HEK293 (cell line): ENCODE measurements at regions not wholly inside any gene's neighbourhood (a gene's known extent, or its start where the extent isn't known, plus 50 kb on each side); places are given as distances from the start of the nearest gene placed in this dataset.
"Not testable (repeated sequence)": the region's sequence is repeated elsewhere in the genome, so short reads cannot be mapped to it uniquely, and the experiment has no call there.

Experiments
- CTCF ChIA-PET: fragments of 350-600 bp; formaldehyde crosslinking; extraction: SDS; loops from one replicate; lab custom pipeline; 2021; ENCODE audit warnings: antibody characterized with exemption; lab: Yijun Ruan, JAX
- POLR2A ChIA-PET: fragments of 300-600 bp; formaldehyde crosslinking; extraction: SDS; loops from one replicate; lab custom pipeline; 2020; ENCODE audit warnings: antibody characterized with exemption, inconsistent platforms; lab: Yijun Ruan, JAX
- H3K27ac ChIP-seq: fragments of 200-500 bp; sonication (Bioruptor generic); 2 replicates; pipeline ENCODE4 v1.5.1; 2014; ENCODE audit warnings: low read depth, low read length, control low read depth, inconsistent platforms; ENCODE audit errors: extremely low read depth
- H3K36me3 ChIP-seq, 2 experiments: fragments of 200-500 bp in 1 of 2; sonication (Bioruptor generic) in 1 of 2; 1 replicate in 1 of 2; 2 replicates in 1 of 2; pipeline ENCODE4 v1.5.1; 2014 to 2017; ENCODE audit warnings: inconsistent platforms in 2 of 2, low read length in 2 of 2; ENCODE audit not compliant: control insufficient read depth in 2 of 2, insufficient read depth in 1 of 2
- H3K4me1 ChIP-seq: fragments of 200-500 bp; sonication (Bioruptor generic); 2 replicates; pipeline ENCODE4 v1.5.1; 2014; ENCODE audit warnings: mild to moderate bottlenecking, low read length, inconsistent platforms; ENCODE audit not compliant: control insufficient read depth, insufficient read depth
- H3K4me3 ChIP-seq: 2 replicates; pipeline ENCODE4 v1.5.1; 2011; ENCODE audit warnings: low read depth, mild to moderate bottlenecking, control low read depth, low read length, moderate library complexity
- H3K9me3 ChIP-seq: fragments of 200-500 bp; sonication (Bioruptor generic); 2 replicates; pipeline ENCODE4 v1.5.1; 2014; ENCODE audit warnings: low read depth, low read length, inconsistent platforms; ENCODE audit not compliant: control insufficient read depth, insufficient read depth
- BCL11A ChIP-seq: fragments of 450-650 bp; formaldehyde crosslinking; IDR thresholded peaks from 2 replicates; pipeline ENCODE4 v1.5.1; 2016; ENCODE audit warnings: low read depth, missing biosample characterization, missing genetic modification characterization
- BCL11B ChIP-seq: fragments of 450-650 bp; formaldehyde crosslinking; IDR thresholded peaks from 2 replicates; pipeline ENCODE4 v1.5.1; 2016; ENCODE audit warnings: low read depth, missing biosample characterization, missing genetic modification characterization
- GLI4 ChIP-seq: fragments of 450-650 bp; formaldehyde crosslinking; IDR thresholded peaks from 2 replicates; pipeline ENCODE4 v1.5.1; 2016; ENCODE audit warnings: missing biosample characterization, missing genetic modification characterization
- HOXA7 ChIP-seq: sonication (generic); formaldehyde crosslinking; IDR thresholded peaks from 2 replicates; pipeline ENCODE4 v1.8.1; 2022; ENCODE audit warnings: missing genetic modification reagents, borderline replicate concordance
- IKZF3 ChIP-seq: fragments of 450-650 bp; IDR thresholded peaks from 2 replicates; pipeline ENCODE4 v1.5.0; 2018; ENCODE audit warnings: missing biosample characterization, mild to moderate bottlenecking, missing genetic modification characterization, moderate library complexity
- MEIS1 ChIP-seq: sonication (generic); formaldehyde crosslinking; IDR thresholded peaks from 2 replicates; pipeline ENCODE4 v1.8.1; 2022; ENCODE audit warnings: missing genetic modification reagents, mild to moderate bottlenecking, borderline replicate concordance
- MZF1 ChIP-seq: fragments of 450-650 bp; formaldehyde crosslinking; IDR thresholded peaks from 2 replicates; pipeline ENCODE4 v1.5.1; 2017; ENCODE audit warnings: missing biosample characterization, missing genetic modification characterization, borderline replicate concordance
- PRDM1 ChIP-seq: fragments of 450-650 bp; formaldehyde crosslinking; IDR thresholded peaks from 2 replicates; pipeline ENCODE4; 2016; ENCODE audit warnings: missing biosample characterization, missing genetic modification characterization
- SALL2 ChIP-seq: fragments of 450-650 bp; formaldehyde crosslinking; IDR thresholded peaks from 2 replicates; pipeline ENCODE4 v1.5.0; 2017; ENCODE audit warnings: missing biosample characterization, mild to moderate bottlenecking, missing genetic modification characterization, borderline replicate concordance
- YY1 ChIP-seq: fragments of 450-650 bp; formaldehyde crosslinking; IDR thresholded peaks from 2 replicates; pipeline ENCODE4 v1.5.1; 2018; ENCODE audit warnings: missing biosample characterization, missing genetic modification characterization
- ZFP69B ChIP-seq: fragments of 450-650 bp; formaldehyde crosslinking; IDR thresholded peaks from 2 replicates; pipeline ENCODE4 v1.5.1; 2016; ENCODE audit warnings: missing biosample characterization, missing genetic modification characterization
- ZNF112 ChIP-seq: fragments of 450-650 bp; formaldehyde crosslinking; IDR thresholded peaks from 2 replicates; pipeline ENCODE4 v1.5.0; 2017; ENCODE audit warnings: missing biosample characterization, missing genetic modification characterization
- ZNF174 ChIP-seq: fragments of 450-650 bp; formaldehyde crosslinking; IDR thresholded peaks from 2 replicates; pipeline ENCODE4 v1.5.0; 2017; ENCODE audit warnings: missing biosample characterization, mild to moderate bottlenecking, missing genetic modification characterization
- ZNF221 ChIP-seq: fragments of 450-650 bp; formaldehyde crosslinking; IDR thresholded peaks from 2 replicates; pipeline ENCODE4 v1.5.1; 2017; ENCODE audit warnings: missing biosample characterization, missing genetic modification characterization, borderline replicate concordance
- ZNF311 ChIP-seq: fragments of 450-650 bp; formaldehyde crosslinking; IDR thresholded peaks from 2 replicates; pipeline ENCODE4 v1.5.1; 2017; ENCODE audit warnings: missing biosample characterization, missing genetic modification characterization, borderline replicate concordance
- ZNF324 ChIP-seq: fragments of 450-650 bp; formaldehyde crosslinking; IDR thresholded peaks from 2 replicates; pipeline ENCODE4 v1.5.1; 2016; ENCODE audit warnings: missing biosample characterization, missing genetic modification characterization
- ZNF354C ChIP-seq: fragments of 450-650 bp; formaldehyde crosslinking; IDR thresholded peaks from 2 replicates; pipeline ENCODE4 v1.5.1; 2016; ENCODE audit warnings: missing biosample characterization, missing genetic modification characterization, low read depth, borderline replicate concordance
- ZNF426 ChIP-seq: fragments of 450-650 bp; formaldehyde crosslinking; IDR thresholded peaks from 2 replicates; pipeline ENCODE4 v1.5.1; 2017; ENCODE audit warnings: missing biosample characterization, missing genetic modification characterization, mild to moderate bottlenecking, inconsistent platforms, moderate library complexity
- ZNF433 ChIP-seq: fragments of 450-650 bp; formaldehyde crosslinking; IDR thresholded peaks from 2 replicates; pipeline ENCODE4 v1.5.1; 2016; ENCODE audit warnings: missing biosample characterization, missing genetic modification characterization, low read depth
- ZNF544 ChIP-seq: fragments of 450-650 bp; formaldehyde crosslinking; IDR thresholded peaks from 2 replicates; pipeline ENCODE4 v1.5.0; 2017; ENCODE audit warnings: missing biosample characterization, missing genetic modification characterization
- ZNF548 ChIP-seq: fragments of 450-650 bp; formaldehyde crosslinking; IDR thresholded peaks from 2 replicates; pipeline ENCODE4 v1.5.1; 2016; ENCODE audit warnings: missing biosample characterization, missing genetic modification characterization
- ZNF776 ChIP-seq: fragments of 450-650 bp; formaldehyde crosslinking; IDR thresholded peaks from 2 replicates; pipeline ENCODE4 v1.5.0; 2017; ENCODE audit warnings: missing biosample characterization, missing genetic modification characterization, borderline replicate concordance
- ZSCAN30 ChIP-seq: fragments of 450-650 bp; IDR thresholded peaks from 2 replicates; pipeline ENCODE4 v1.5.1; 2018; ENCODE audit warnings: missing biosample characterization, mild to moderate bottlenecking, missing genetic modification characterization, moderate library complexity
- TF ChIP-seq, protein P1 (sequence below): fragments of 450-650 bp; formaldehyde crosslinking; IDR thresholded peaks from 2 replicates; pipeline ENCODE4 v1.5.1; 2016; ENCODE audit warnings: missing biosample characterization, missing genetic modification characterization
- TF ChIP-seq, protein P2 (sequence below): fragments of 450-650 bp; formaldehyde crosslinking; IDR thresholded peaks from 2 replicates; pipeline ENCODE4 v1.5.1; 2016; ENCODE audit warnings: missing biosample characterization, missing genetic modification characterization
- TF ChIP-seq, protein P3 (sequence below): fragments of 450-650 bp; formaldehyde crosslinking; conservative IDR thresholded peaks from 2 replicates; pipeline ENCODE4 v1.5.1; 2016; ENCODE audit warnings: low read depth, missing biosample characterization, missing genetic modification characterization

DNA sequence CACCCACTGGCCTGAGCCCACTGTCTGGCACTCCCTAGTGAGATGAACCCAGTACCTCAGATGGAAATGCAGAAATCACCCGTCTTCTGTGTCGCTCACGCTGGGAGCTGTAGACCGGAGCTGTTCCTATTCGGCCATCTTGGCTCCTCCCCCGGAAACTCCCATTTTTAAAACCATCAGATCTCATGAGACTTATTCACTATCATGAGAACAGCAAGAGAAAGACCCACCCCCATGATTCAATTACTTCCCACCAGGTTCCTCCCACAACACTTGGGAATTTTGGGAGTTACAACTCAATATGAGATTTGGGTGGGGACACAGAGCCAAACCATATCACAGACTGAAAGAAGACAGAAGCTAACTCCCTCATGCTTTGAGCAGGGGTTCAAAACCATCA lies 134.5 kb downstream of the SLC39A8 start:
- H3K36me3 ChIP-seq, H3K4me1 ChIP-seq, H3K4me3 ChIP-seq, H3K27ac ChIP-seq, CTCF ChIA-PET, H3K9me3 ChIP-seq, POLR2A ChIA-PET: not testable (repeated sequence)

DNA sequence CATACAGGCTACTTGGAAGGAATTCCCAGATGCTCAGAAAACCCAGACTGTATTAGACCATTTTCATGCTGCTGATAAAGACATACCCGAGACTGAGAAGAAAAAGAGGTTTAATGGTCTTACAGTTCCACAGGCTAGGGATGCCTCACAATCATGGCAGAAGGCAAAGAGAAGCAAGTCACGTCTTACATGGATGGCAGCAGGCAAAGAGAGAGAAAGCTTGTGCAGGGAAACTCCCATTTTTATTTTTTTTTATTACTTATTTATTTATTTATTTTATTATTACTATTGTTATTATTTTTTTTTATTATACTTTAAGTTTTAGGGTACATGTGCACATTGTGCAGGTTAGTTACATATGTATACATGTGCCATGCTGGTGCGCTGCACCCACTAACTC lies 140.6 kb downstream of the SLC39A8 start:
- H3K27ac ChIP-seq, POLR2A ChIA-PET, H3K4me3 ChIP-seq, H3K9me3 ChIP-seq, H3K36me3 ChIP-seq, H3K4me1 ChIP-seq, CTCF ChIA-PET: not testable (repeated sequence)

DNA sequence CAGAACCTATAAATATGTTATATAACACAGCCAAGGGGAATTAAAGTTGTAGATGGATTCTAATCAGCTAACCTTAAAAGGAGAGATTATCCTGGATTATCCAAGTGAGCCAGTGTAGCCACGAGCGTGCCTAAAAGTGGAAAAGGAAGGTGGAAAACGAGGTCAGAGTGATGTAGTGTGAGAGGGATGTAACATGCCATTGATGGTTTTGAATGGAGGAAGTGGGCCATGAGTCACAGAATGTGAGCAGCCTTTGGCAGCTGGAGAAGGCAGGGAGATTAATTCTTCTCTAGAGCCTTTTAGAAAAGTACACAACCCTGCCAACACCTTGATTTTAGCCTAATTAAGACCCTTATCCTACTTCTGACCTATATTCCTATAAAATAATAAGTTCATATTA lies 149.1 kb downstream of the SLC39A8 start:
- no peaks in the 10 kb centered on the region for H3K9me3 ChIP-seq
- TF ChIP-seq, protein P1, sequence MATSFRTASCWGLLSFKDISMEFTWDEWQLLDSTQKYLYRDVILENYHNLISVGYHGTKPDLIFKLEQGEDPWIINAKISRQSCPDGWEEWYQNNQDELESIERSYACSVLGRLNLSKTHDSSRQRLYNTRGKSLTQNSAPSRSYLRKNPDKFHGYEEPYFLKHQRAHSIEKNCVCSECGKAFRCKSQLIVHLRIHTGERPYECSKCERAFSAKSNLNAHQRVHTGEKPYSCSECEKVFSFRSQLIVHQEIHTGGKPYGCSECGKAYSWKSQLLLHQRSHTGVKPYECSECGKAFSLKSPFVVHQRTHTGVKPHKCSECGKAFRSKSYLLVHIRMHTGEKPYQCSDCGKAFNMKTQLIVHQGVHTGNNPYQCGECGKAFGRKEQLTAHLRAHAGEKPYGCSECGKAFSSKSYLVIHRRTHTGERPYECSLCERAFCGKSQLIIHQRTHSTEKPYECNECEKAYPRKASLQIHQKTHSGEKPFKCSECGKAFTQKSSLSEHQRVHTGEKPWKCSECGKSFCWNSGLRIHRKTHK (tag by site-specific recombination) = no peak
- TF ChIP-seq ZNF544 (tag by site-specific recombination) = no peak
- no peak for TF ChIP-seq BCL11A
- TF ChIP-seq, protein P2, sequence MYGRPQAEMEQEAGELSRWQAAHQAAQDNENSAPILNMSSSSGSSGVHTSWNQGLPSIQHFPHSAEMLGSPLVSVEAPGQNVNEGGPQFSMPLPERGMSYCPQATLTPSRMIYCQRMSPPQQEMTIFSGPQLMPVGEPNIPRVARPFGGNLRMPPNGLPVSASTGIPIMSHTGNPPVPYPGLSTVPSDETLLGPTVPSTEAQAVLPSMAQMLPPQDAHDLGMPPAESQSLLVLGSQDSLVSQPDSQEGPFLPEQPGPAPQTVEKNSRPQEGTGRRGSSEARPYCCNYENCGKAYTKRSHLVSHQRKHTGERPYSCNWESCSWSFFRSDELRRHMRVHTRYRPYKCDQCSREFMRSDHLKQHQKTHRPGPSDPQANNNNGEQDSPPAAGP (tag by site-specific recombination) = no peak
- TF ChIP-seq SALL2 (tag by site-specific recombination) = no peak
- TF ChIP-seq ZNF174 = no peak
- no peak for TF ChIP-seq ZNF776 (tag by site-specific recombination)
- TF ChIP-seq ZNF426 (tag by site-specific recombination) = no peak
- TF ChIP-seq YY1 (tag by site-specific recombination) = no peak
- no peak for TF ChIP-seq ZFP69B
- TF ChIP-seq ZNF433 (tag by site-specific recombination) = no peak
- no peak for TF ChIP-seq MEIS1 (CRISPR knock-in tag)
- TF ChIP-seq BCL11B (tag by site-specific recombination) = no peak
- TF ChIP-seq ZNF311 = no peak
- TF ChIP-seq ZNF548 = no peak
- no peak for TF ChIP-seq ZNF112
- TF ChIP-seq, all 188 proteins: peak for 0
- CTCF ChIA-PET = no interaction called here
- POLR2A ChIA-PET = no interaction called here
- no peaks in the 10 kb centered on the region for H3K4me1 ChIP-seq
- H3K36me3 ChIP-seq = no peaks in the 10 kb centered on the region
- no peak overlapping the region for H3K4me3 ChIP-seq
- no peak overlapping the region for H3K27ac ChIP-seq

DNA sequence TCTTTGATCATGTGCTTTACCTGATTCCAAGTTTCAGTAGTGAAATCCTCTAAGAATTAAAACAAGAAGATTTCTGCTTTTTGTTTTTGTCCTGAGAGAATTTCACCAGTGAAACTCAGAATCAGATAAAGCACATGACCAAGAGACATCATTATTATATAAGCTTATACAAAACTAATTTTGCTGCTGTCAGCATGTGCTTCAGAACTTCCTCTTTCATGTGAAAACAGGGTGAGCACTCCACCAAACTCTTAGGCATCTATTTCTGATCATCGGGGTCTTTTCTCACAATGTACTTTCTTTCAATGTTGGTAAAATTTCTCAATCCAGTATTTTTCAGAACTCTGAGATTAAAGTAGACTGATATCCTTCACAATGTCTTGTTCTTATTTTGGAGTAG lies 152.1 kb downstream of the SLC39A8 start:
- H3K36me3 ChIP-seq = no peaks in the 10 kb centered on the region
- ChIA-PET CTCF (no interaction called here), POLR2A (no interaction called here)
- TF ChIP-seq MZF1 (tag by site-specific recombination) = no peak
- no peak for TF ChIP-seq ZNF324 (tag by site-specific recombination)
- TF ChIP-seq PRDM1 (tag by site-specific recombination) = no peak
- TF ChIP-seq, protein P3, sequence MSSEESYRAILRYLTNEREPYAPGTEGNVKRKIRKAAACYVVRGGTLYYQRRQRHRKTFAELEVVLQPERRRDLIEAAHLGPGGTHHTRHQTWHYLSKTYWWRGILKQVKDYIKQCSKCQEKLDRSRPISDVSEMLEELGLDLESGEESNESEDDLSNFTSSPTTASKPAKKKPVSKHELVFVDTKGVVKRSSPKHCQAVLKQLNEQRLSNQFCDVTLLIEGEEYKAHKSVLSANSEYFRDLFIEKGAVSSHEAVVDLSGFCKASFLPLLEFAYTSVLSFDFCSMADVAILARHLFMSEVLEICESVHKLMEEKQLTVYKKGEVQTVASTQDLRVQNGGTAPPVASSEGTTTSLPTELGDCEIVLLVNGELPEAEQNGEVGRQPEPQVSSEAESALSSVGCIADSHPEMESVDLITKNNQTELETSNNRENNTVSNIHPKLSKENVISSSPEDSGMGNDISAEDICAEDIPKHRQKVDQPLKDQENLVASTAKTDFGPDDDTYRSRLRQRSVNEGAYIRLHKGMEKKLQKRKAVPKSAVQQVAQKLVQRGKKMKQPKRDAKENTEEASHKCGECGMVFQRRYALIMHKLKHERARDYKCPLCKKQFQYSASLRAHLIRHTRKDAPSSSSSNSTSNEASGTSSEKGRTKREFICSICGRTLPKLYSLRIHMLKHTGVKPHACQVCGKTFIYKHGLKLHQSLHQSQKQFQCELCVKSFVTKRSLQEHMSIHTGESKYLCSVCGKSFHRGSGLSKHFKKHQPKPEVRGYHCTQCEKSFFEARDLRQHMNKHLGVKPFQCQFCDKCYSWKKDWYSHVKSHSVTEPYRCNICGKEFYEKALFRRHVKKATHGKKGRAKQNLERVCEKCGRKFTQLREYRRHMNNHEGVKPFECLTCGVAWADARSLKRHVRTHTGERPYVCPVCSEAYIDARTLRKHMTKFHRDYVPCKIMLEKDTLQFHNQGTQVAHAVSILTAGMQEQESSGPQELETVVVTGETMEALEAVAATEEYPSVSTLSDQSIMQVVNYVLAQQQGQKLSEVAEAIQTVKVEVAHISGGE = no peak
- no peak for TF ChIP-seq HOXA7 (CRISPR knock-in tag)
- TF ChIP-seq GLI4 = no peak
- no peak for TF ChIP-seq ZSCAN30 (tag by site-specific recombination)
- no peak for TF ChIP-seq ZNF354C (tag by site-specific recombination)
- TF ChIP-seq IKZF3 (tag by site-specific recombination) = no peak
- TF ChIP-seq ZNF221 = no peak

More for the DNA sequence above, 152.1 kb downstream of the SLC39A8 start:
- Histone ChIP-seq H3K9me3 (no peaks in the 10 kb centered on the region), H3K27ac (no peak overlapping the region), H3K4me1 (no peaks in the 10 kb centered on the region), H3K4me3 (no peak overlapping the region)
